SK-N-SH treated with all-trans-retinoic acid at 6 μM for 48 hours (cell line): ENCODE measurements at regions not wholly inside any gene's neighbourhood (a gene's known extent, or its start where the extent isn't known, plus 50 kb on each side); places are given as distances from the start of the nearest gene placed in this dataset.

Experiments
- GLIS3 ChIP-seq: fragments of 250-450 bp; sonication (Bioruptor Pico); IDR thresholded peaks from 2 replicates; pipeline ENCODE4 v1.5.0; 2020; ENCODE audit warnings: mild to moderate bottlenecking, moderate library complexity
- RARB ChIP-seq: fragments of 250-450 bp; sonication (Bioruptor Pico); IDR thresholded peaks from 2 replicates; pipeline ENCODE4 v1.8.0; 2021; ENCODE audit warnings: mild to moderate bottlenecking, moderate library complexity
- ZFP3 ChIP-seq: fragments of 250-450 bp; sonication (Bioruptor Pico); IDR thresholded peaks from 2 replicates; pipeline ENCODE4 v1.5.0; 2020; ENCODE audit warnings: mild to moderate bottlenecking, moderate library complexity
- TF ChIP-seq, protein P1 (sequence below): fragments of 250-450 bp; sonication (Bioruptor Pico); IDR thresholded peaks from 2 replicates; pipeline ENCODE4 v1.5.1; 2020; ENCODE audit warnings: low read depth, mild to moderate bottlenecking, moderate library complexity

DNA sequence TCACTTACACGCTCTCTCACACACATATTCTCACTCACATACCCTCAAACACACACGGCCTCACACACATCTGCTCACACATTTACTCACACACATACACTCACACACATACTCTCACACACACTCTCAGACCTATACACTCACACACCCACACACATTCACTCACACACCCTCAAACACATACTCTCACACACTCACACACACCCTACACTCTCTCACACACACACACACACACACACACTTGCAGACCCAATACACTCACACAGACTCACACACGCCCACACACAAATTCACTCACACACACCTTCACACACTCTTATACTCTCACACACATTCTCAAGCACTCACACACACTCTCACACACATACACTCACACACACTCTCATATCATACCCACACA lies 155.5 kb upstream of the BACE2 start:
- no peak for TF ChIP-seq RARB (CRISPR knock-in tag)
- TF ChIP-seq, protein P1, sequence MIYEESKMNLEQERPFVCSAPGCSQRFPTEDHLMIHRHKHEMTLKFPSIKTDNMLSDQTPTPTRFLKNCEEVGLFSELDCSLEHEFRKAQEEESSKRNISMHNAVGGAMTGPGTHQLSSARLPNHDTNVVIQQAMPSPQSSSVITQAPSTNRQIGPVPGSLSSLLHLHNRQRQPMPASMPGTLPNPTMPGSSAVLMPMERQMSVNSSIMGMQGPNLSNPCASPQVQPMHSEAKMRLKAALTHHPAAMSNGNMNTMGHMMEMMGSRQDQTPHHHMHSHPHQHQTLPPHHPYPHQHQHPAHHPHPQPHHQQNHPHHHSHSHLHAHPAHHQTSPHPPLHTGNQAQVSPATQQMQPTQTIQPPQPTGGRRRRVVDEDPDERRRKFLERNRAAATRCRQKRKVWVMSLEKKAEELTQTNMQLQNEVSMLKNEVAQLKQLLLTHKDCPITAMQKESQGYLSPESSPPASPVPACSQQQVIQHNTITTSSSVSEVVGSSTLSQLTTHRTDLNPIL (CRISPR knock-in tag), result no peak
- no peak for TF ChIP-seq ZFP3 (CRISPR knock-in tag)
- no peak for TF ChIP-seq GLIS3 (CRISPR knock-in tag)
